ENCODE measurements at regions not wholly inside any gene's neighbourhood (a gene's known extent, or its start where the extent isn't known, plus 50 kb on each side); places are given as distances from the start of the nearest gene placed in this dataset.

GRCh38 chr3:40988468-40988867 is 210.8 kb upstream of the CTNNB1 start:
- no peak for TF ChIP-seq POLR2A (IDR thresholded peaks at IDR 0.05)
- TF ChIP-seq, protein P1, sequence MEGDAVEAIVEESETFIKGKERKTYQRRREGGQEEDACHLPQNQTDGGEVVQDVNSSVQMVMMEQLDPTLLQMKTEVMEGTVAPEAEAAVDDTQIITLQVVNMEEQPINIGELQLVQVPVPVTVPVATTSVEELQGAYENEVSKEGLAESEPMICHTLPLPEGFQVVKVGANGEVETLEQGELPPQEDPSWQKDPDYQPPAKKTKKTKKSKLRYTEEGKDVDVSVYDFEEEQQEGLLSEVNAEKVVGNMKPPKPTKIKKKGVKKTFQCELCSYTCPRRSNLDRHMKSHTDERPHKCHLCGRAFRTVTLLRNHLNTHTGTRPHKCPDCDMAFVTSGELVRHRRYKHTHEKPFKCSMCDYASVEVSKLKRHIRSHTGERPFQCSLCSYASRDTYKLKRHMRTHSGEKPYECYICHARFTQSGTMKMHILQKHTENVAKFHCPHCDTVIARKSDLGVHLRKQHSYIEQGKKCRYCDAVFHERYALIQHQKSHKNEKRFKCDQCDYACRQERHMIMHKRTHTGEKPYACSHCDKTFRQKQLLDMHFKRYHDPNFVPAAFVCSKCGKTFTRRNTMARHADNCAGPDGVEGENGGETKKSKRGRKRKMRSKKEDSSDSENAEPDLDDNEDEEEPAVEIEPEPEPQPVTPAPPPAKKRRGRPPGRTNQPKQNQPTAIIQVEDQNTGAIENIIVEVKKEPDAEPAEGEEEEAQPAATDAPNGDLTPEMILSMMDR (IDR thresholded peaks at IDR 0.05): no peak

All from heart left ventricle (tissue), 13 donors.